Endothelial cell of umbilical vein (primary cell): ENCODE measurements at regions not wholly inside any gene's neighbourhood (a gene's known extent, or its start where the extent isn't known, plus 50 kb on each side); places are given as distances from the start of the nearest gene placed in this dataset.

Experiments
- BruUV-seq: library from RNA; stranded (reverse); fragments of 400-500 nt; replicated peaks from 2 replicates; lab custom pipeline; 2021; lab: Mats Ljungman, UMichigan
- CTCF ChIA-PET: fragments of 300-600, 350-600 bp; sonication (Branson Sonifier 250); formaldehyde crosslinking; loops from one replicate; lab custom pipeline; 2021; ENCODE audit warnings: antibody characterized with exemption, inconsistent platforms; lab: Charles Lee
- POLR2A ChIA-PET: fragments of 300-600, 350-600 bp; sonication (Branson Sonifier 250); formaldehyde crosslinking; loops from one replicate; lab custom pipeline; 2021; ENCODE audit warnings: antibody characterized with exemption, inconsistent platforms; lab: Charles Lee
- DNase-seq: peaks from one replicate; pipeline ENCODE4 v3.0.0-alpha.2; 2011; ENCODE audit warnings: low read depth, low spot score
- FAIRE-seq: peaks from 2 replicates; lab custom pipeline; 2011; peaks lifted over from hg19 to GRCh38; lab: Jason Lieb, UNC
- H2AFZ ChIP-seq: 2 replicates; pipeline ENCODE4 v1.6.0; 2012; ENCODE audit warnings: low read depth, low read length, control low read depth, inconsistent platforms
- H3K27ac ChIP-seq: 2 replicates; pipeline ENCODE4 v1.5.1; 2011; ENCODE audit warnings: low read depth, mild to moderate bottlenecking, control low read depth, low read length, moderate library complexity; ENCODE audit not compliant: insufficient read depth
- H3K27me3 ChIP-seq, 2 experiments: 2 replicates each; pipeline versions ENCODE4 v1.6.0 to v1.6.1; 2011; ENCODE audit warnings: low read length in 2 of 2, mixed read lengths in 1 of 2; ENCODE audit not compliant: control insufficient read depth in 2 of 2, insufficient read depth in 2 of 2
- H3K36me3 ChIP-seq, 2 experiments: 2 replicates in 1 of 2; 3 replicates in 1 of 2; pipeline ENCODE4 v1.5.1; 2011; ENCODE audit warnings: low read length in 2 of 2, mild to moderate bottlenecking in 1 of 2, moderate library complexity in 1 of 2; ENCODE audit not compliant: control insufficient read depth in 2 of 2, insufficient read depth in 2 of 2; ENCODE audit errors: extremely low read depth in 1 of 2
- H3K4me1 ChIP-seq: 3 replicates; pipeline ENCODE4 v1.5.1; 2011; ENCODE audit warnings: mild to moderate bottlenecking, low read length; ENCODE audit not compliant: control insufficient read depth, insufficient read depth; ENCODE audit errors: extremely low read depth
- H3K4me2 ChIP-seq: 2 replicates; pipeline ENCODE4 v1.6.1; 2011; ENCODE audit warnings: low read length, control low read depth, mixed read lengths; ENCODE audit not compliant: insufficient read depth
- H3K4me3 ChIP-seq, 3 experiments: fragments of 200-600 bp in 1 of 3; sonication (generic), shearing (Covaris generic) in 1 of 3; replicated peaks in 1 of 3; 2 replicates each; pipeline ENCODE4 v1.5.1; 2011 to 2016; ENCODE audit warnings: control low read depth in 3 of 3, low read length in 3 of 3, mild to moderate bottlenecking in 2 of 3, inconsistent platforms in 1 of 3, low read depth in 1 of 3, moderate library complexity in 1 of 3; ENCODE audit not compliant: insufficient read depth in 1 of 3
- H3K79me2 ChIP-seq: 2 replicates; pipeline ENCODE4 v1.6.0; 2012; ENCODE audit warnings: low read length, inconsistent platforms; ENCODE audit not compliant: control insufficient read depth, insufficient read depth
- H3K9ac ChIP-seq: replicated peaks from 2 replicates; pipeline ENCODE3; 2011; ENCODE audit warnings: low read length, control low read depth; ENCODE audit not compliant: insufficient read depth; ENCODE audit errors: extremely low read depth
- H3K9me1 ChIP-seq: replicated peaks from 3 replicates; pipeline ENCODE4 v1.6.0; 2011; ENCODE audit warnings: mild to moderate bottlenecking, low read length; ENCODE audit not compliant: control insufficient read depth, insufficient read depth; ENCODE audit errors: extremely low read depth
- H3K9me3 ChIP-seq: replicated peaks from 2 replicates; pipeline ENCODE4 v1.5.1; 2012; ENCODE audit warnings: low read length, inconsistent platforms; ENCODE audit not compliant: control insufficient read depth, insufficient read depth
- H4K20me1 ChIP-seq: replicated peaks from 2 replicates; pipeline ENCODE3; 2011; ENCODE audit warnings: mild to moderate bottlenecking, low read length; ENCODE audit not compliant: control insufficient read depth, insufficient read depth; ENCODE audit errors: extremely low read depth
- CTCF ChIP-seq, 2 donors: IDR thresholded peaks; 1 replicate in 1 of 2; 2 replicates in 1 of 2; pipeline ENCODE4 v1.5.1; 2011; ENCODE audit warnings: low read length in 2 of 2, mild to moderate bottlenecking in 2 of 2, moderate library complexity in 2 of 2, control low read depth in 1 of 2, inconsistent platforms in 1 of 2, low read depth in 1 of 2; ENCODE audit not compliant: insufficient read depth in 1 of 2; ENCODE audit errors: extremely low read depth in 1 of 2
- EZH2 ChIP-seq: IDR thresholded peaks from 2 replicates; pipeline ENCODE4 v1.6.1; 2012; ENCODE audit warnings: borderline replicate concordance, low read depth, mild to moderate bottlenecking, moderate library complexity, low read length, inconsistent platforms; ENCODE audit not compliant: severe bottlenecking
- FOS ChIP-seq: IDR thresholded peaks from 2 replicates; pipeline ENCODE4 v1.6.1; 2011; ENCODE audit warnings: mild to moderate bottlenecking, low read length, moderate library complexity, borderline replicate concordance; ENCODE audit not compliant: insufficient read depth
- GATA2 ChIP-seq: IDR thresholded peaks from 2 replicates; pipeline ENCODE4 v1.7.0; 2011; ENCODE audit warnings: low read depth, mild to moderate bottlenecking, moderate library complexity, mixed read lengths, low read length; ENCODE audit not compliant: insufficient read length, insufficient read depth
- JUN ChIP-seq: IDR thresholded peaks from 2 replicates; pipeline ENCODE4 v1.6.1; 2011; ENCODE audit warnings: borderline replicate concordance, low read depth; ENCODE audit not compliant: insufficient read length, insufficient read depth
- MAX ChIP-seq: IDR thresholded peaks from 2 replicates; pipeline ENCODE4 v1.6.1; 2011; ENCODE audit not compliant: insufficient read depth, insufficient read length
- MYC ChIP-seq: IDR thresholded peaks from one replicate; pipeline ENCODE4 v1.6.1; 2011; ENCODE audit warnings: mild to moderate bottlenecking, low read depth, low read length
- POLR2A ChIP-seq: IDR thresholded peaks from 2 replicates; pipeline ENCODE4 v1.6.1; 2012; ENCODE audit warnings: low read depth, mild to moderate bottlenecking, control low read depth, low read length
- POLR2AphosphoS5 ChIP-seq: IDR thresholded peaks from 2 replicates; pipeline ENCODE4 v1.6.1; 2012; ENCODE audit warnings: low read depth, mild to moderate bottlenecking, control low read depth, low read length, moderate library complexity; ENCODE audit not compliant: insufficient read depth
- dilution Hi-C: fragments of 300-500 bp; cut with MboI; formaldehyde crosslinking; loops from one replicate; pipeline ENCODE4 v1.15.0; 2019; ENCODE audit warnings: low sequenced_read_pairs; ENCODE audit not compliant: extremely low pct_ligation_motif_present
- intact Hi-C: fragments of 100-400 bp; cut with micrococcal nuclease; formaldehyde crosslinking; loops from one replicate; pipeline ENCODE4 v1.10.0; 2022

GRCh38 chr7:47213276-47213675 is 368.6 kb downstream of the TNS3 start:
- no peaks in the 10 kb centered on the region for H3K36me3 ChIP-seq
- no peak overlapping the region for H3K27ac ChIP-seq
- H2AFZ ChIP-seq = no peak overlapping the region
- no peak for FAIRE-seq
- no peaks in the 10 kb centered on the region for H3K9me3 ChIP-seq
- ChIA-PET CTCF (no interaction called here), POLR2A (no interaction called here)
- no TSS peak for BruUV-seq
- no peak for TF ChIP-seq FOS
- TF ChIP-seq POLR2AphosphoS5 = no peak
- TF ChIP-seq EZH2 = no peak
- TF ChIP-seq MAX = no peak
- TF ChIP-seq POLR2A = no peak
- TF ChIP-seq JUN = no peak
- TF ChIP-seq CTCF (IDR thresholded peaks at IDR 0.05; ENCODE audit: extremely low read depth in 1 of 2, insufficient read depth in 1 of 2, low read depth in 1 of 2, low read length in 2 of 2) = no peak
- TF ChIP-seq GATA2 = no peak
- TF ChIP-seq MYC = no peak
- H3K27me3 ChIP-seq = peaks cover 1 to 4% of the 10 kb centered on the region in 2 experiments
- intact Hi-C loops (no loop called here), dilution Hi-C loops (no loop called here)
- no peak overlapping the region for H3K4me2 ChIP-seq
- no peaks in the 10 kb centered on the region for H3K79me2 ChIP-seq
- H3K9me1 ChIP-seq = no peaks in the 10 kb centered on the region
- no peak overlapping the region for H3K4me3 ChIP-seq
- H4K20me1 ChIP-seq = no peaks in the 10 kb centered on the region
- H3K9ac ChIP-seq = no peak overlapping the region
- no peaks in the 10 kb centered on the region for H3K4me1 ChIP-seq
- DNase-seq = no peak
